ENCODE measurements at regions not wholly inside any gene's neighbourhood (a gene's known extent, or its start where the extent isn't known, plus 50 kb on each side); places are given as distances from the start of the nearest gene placed in this dataset.

DNA sequence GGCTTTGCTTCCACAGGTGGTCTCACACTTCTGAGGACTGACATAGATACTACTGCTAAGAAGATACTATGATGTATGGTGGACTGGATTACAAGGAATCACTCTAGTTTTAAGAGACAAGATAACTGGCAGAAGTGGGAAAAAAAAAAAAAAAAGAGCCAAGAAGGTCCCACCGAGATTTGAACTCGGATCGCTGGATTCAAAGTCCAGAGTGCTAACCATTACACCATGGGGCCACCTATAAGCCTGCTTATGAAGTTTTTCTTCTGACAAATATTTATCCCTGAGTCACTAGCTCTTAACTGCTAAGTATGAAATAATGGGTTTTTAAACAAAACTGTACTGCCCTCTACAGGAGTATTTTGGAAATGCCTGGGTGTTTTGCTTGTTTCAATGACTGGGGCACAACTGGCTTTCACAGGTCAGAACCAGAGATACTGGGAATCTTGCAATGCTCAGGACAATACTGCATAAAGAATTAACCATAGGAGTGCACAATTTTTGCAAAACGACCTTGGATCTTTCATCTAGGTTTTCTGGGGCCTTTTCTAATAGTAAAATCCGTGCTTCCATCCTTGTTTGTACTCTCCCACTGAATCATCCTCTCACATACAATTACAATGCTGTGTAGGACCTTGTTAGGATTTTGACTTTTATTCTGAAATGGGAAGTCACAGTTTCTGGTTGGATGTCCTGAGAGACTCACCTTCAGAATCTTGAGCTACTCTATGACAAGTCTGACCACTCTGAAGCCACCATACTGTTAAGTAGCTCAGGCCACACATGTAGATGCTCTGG is 116.3 kb downstream of the OR2B2 start (continued):
- no peak for TF ChIP-seq BRD4 (CRISPR knock-in tag; IDR thresholded peaks at IDR 0.05)
- TF ChIP-seq AHR (CRISPR knock-in tag; IDR thresholded peaks at IDR 0.05): no peak
- TF ChIP-seq ZNF546 (CRISPR knock-in tag; conservative IDR thresholded peaks at IDR 0.05): no peak
- 0 out of 2 replicates have a peak, but pooled peaks have one; percentile 34 for TF ChIP-seq ATF7-NPFF (CRISPR knock-in tag; IDR thresholded peaks at IDR 0.05; ENCODE audit: low read depth)
- no peak for TF ChIP-seq MYC (CRISPR knock-in tag; IDR thresholded peaks at IDR 0.05; ENCODE audit: borderline replicate concordance)
- TF ChIP-seq ZNF501 (CRISPR knock-in tag; IDR thresholded peaks at IDR 0.05): no peak
- TF ChIP-seq ZNF761 (CRISPR knock-in tag; conservative IDR thresholded peaks at IDR 0.05): peak; percentile 74; the same call in 1 of the 2 replicates
- TF ChIP-seq ELF3 (CRISPR knock-in tag; IDR thresholded peaks at IDR 0.05): peak; percentile 39; the same call in 1 of the 2 replicates
- no peak for TF ChIP-seq HIC2 (CRISPR knock-in tag; IDR thresholded peaks at IDR 0.05; ENCODE audit: low read depth)
- TF ChIP-seq TARDBP (CRISPR knock-in tag; IDR thresholded peaks at IDR 0.05): no peak
- no peak for TF ChIP-seq ZNF775 (CRISPR knock-in tag; IDR thresholded peaks at IDR 0.05; ENCODE audit: borderline replicate concordance)
- no peak for TF ChIP-seq ZSCAN21 (CRISPR knock-in tag; IDR thresholded peaks at IDR 0.05; ENCODE audit: borderline replicate concordance)
- TF ChIP-seq REPIN1 (CRISPR knock-in tag; IDR thresholded peaks at IDR 0.05; ENCODE audit: borderline replicate concordance, low read depth): no peak; the same call in 1 of the 2 replicates
- TF ChIP-seq, protein P1, sequence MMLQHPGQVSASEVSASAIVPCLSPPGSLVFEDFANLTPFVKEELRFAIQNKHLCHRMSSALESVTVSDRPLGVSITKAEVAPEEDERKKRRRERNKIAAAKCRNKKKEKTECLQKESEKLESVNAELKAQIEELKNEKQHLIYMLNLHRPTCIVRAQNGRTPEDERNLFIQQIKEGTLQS (CRISPR knock-in tag; IDR thresholded peaks at IDR 0.05): no peak
- TF ChIP-seq ZNF235 (CRISPR knock-in tag; IDR thresholded peaks at IDR 0.05; ENCODE audit: borderline replicate concordance): no peak
- peak; percentile 48; the same call in 1 of the 2 replicates for TF ChIP-seq MBD4 (IDR thresholded peaks at IDR 0.05; ENCODE audit: borderline replicate concordance, low read length)
- TF ChIP-seq CENPT (CRISPR knock-in tag; IDR thresholded peaks at IDR 0.05; ENCODE audit: low read depth): no peak
- TF ChIP-seq DMAP1 (CRISPR knock-in tag; IDR thresholded peaks at IDR 0.05): no peak
- no peak for TF ChIP-seq ZNF749 (CRISPR knock-in tag; IDR thresholded peaks at IDR 0.05; ENCODE audit: borderline replicate concordance)
- TF ChIP-seq NFYC (CRISPR knock-in tag; IDR thresholded peaks at IDR 0.05): peak; percentile 45; the same call in 1 of the 2 replicates
- no peak; the same call in 1 of the 2 replicates for TF ChIP-seq ZBTB21 (CRISPR knock-in tag; IDR thresholded peaks at IDR 0.05)
- no peak for TF ChIP-seq CBFB (CRISPR knock-in tag; IDR thresholded peaks at IDR 0.05)
- TF ChIP-seq THYN1 (CRISPR knock-in tag; IDR thresholded peaks at IDR 0.05; ENCODE audit: borderline replicate concordance, low read depth): no peak
- TF ChIP-seq PAXIP1 (CRISPR knock-in tag; conservative IDR thresholded peaks at IDR 0.05): peak; percentile 50

Data from HepG2 (cell line).